WTC11 (cell line): ENCODE measurements at regions not wholly inside any gene's neighbourhood (a gene's known extent, or its start where the extent isn't known, plus 50 kb on each side); places are given as distances from the start of the nearest gene placed in this dataset.

Experiments
- ATAC-seq: fragments of 200-7000 bp; cut with Tn5 transposase; 2 replicates; pipeline ENCODE4 v1.10.0; 2021; ENCODE audit warnings: mild to moderate bottlenecking, moderate library complexity
- CTCF ChIA-PET: fragments of 300-600 bp; sonication (Branson Sonifier 250); formaldehyde crosslinking; loops from one replicate; lab custom pipeline; 2021; ENCODE audit warnings: antibody characterized with exemption; lab: Charles Lee
- POLR2A ChIA-PET: fragments of 350-600 bp; sonication (Branson Sonifier 250); formaldehyde crosslinking; loops from one replicate; lab custom pipeline; 2021; ENCODE audit warnings: antibody characterized with exemption; lab: Charles Lee
- DNase-seq: peaks from one replicate; pipeline ENCODE4 v3.0.0; 2021; ENCODE audit warnings: low spot score
- H3K27ac Mint-ChIP-seq: 2 replicates; pipeline ENCODE4 v1.8.0; 2021; ENCODE audit warnings: mixed read lengths
- H3K27me3 Mint-ChIP-seq: 2 replicates; pipeline ENCODE4 v1.8.0; 2021; ENCODE audit warnings: low read depth, mild to moderate bottlenecking, moderate library complexity, mixed read lengths
- H3K36me3 Mint-ChIP-seq: 2 replicates; pipeline ENCODE4 v1.8.0; 2021; ENCODE audit warnings: mixed read lengths
- H3K4me1 Mint-ChIP-seq: 2 replicates; pipeline ENCODE4 v1.8.0; 2022; ENCODE audit warnings: mixed read lengths
- H3K4me3 Mint-ChIP-seq: 2 replicates; pipeline ENCODE4 v1.8.0; 2021; ENCODE audit warnings: mild to moderate bottlenecking, moderate library complexity, mixed read lengths
- H3K9me3 Mint-ChIP-seq: 2 replicates; pipeline ENCODE4 v1.8.0; 2021; ENCODE audit warnings: mixed read lengths
- AFF4 ChIP-seq: sonication (generic); formaldehyde crosslinking; IDR thresholded peaks from 2 replicates; pipeline ENCODE4 v1.8.1; 2023; ENCODE audit warnings: mild to moderate bottlenecking, missing genetic modification reagents, borderline replicate concordance
- IRF2 ChIP-seq: sonication (generic); formaldehyde crosslinking; IDR thresholded peaks from 2 replicates; pipeline ENCODE4 v1.8.0; 2022; ENCODE audit warnings: low read depth, missing genetic modification reagents, borderline replicate concordance
- JUN ChIP-seq: sonication (generic); formaldehyde crosslinking; IDR thresholded peaks from 2 replicates; pipeline ENCODE4 v1.8.0; 2023; ENCODE audit warnings: mild to moderate bottlenecking, missing genetic modification reagents
- KAT7 ChIP-seq: sonication (generic); formaldehyde crosslinking; IDR thresholded peaks from 2 replicates; pipeline ENCODE4 v1.8.1; 2023; ENCODE audit warnings: missing genetic modification reagents, mild to moderate bottlenecking, borderline replicate concordance
- MAX ChIP-seq: sonication (generic); formaldehyde crosslinking; IDR thresholded peaks from 2 replicates; pipeline ENCODE4 v1.8.0; 2022; ENCODE audit warnings: mild to moderate bottlenecking, missing genetic modification reagents
- MXD4 ChIP-seq: fragments of 250-450 bp; sonication (Bioruptor Pico); IDR thresholded peaks from 2 replicates; pipeline ENCODE4 v1.8.0; 2021; ENCODE audit warnings: mild to moderate bottlenecking, moderate library complexity, borderline replicate concordance
- MYBL2 ChIP-seq: sonication (generic); formaldehyde crosslinking; IDR thresholded peaks from 2 replicates; pipeline ENCODE4 v1.8.1; 2023; ENCODE audit warnings: mild to moderate bottlenecking, moderate library complexity, missing genetic modification reagents
- NR2C2 ChIP-seq: sonication (generic); formaldehyde crosslinking; IDR thresholded peaks from 2 replicates; pipeline ENCODE4 v1.8.0; 2022; ENCODE audit warnings: mild to moderate bottlenecking, missing genetic modification reagents
- RELA ChIP-seq: sonication (generic); formaldehyde crosslinking; IDR thresholded peaks from 2 replicates; pipeline ENCODE4 v1.8.1; 2022; ENCODE audit warnings: missing genetic modification reagents, mild to moderate bottlenecking, borderline replicate concordance
- SOX15 ChIP-seq: fragments of 250-450 bp; sonication (Bioruptor Pico); IDR thresholded peaks from 2 replicates; pipeline ENCODE4 v1.9.0; 2021; ENCODE audit warnings: mild to moderate bottlenecking
- USF2 ChIP-seq: sonication (generic); formaldehyde crosslinking; IDR thresholded peaks from 2 replicates; pipeline ENCODE4 v1.8.1; 2023; ENCODE audit warnings: mild to moderate bottlenecking, missing genetic modification reagents, moderate library complexity
- ZNF138 ChIP-seq: sonication (generic); formaldehyde crosslinking; conservative IDR thresholded peaks from 2 replicates; pipeline ENCODE4 v1.8.1; 2022; ENCODE audit warnings: mild to moderate bottlenecking, moderate library complexity, missing genetic modification reagents
- ZNF232 ChIP-seq: sonication (generic); formaldehyde crosslinking; IDR thresholded peaks from 2 replicates; pipeline ENCODE4 v1.8.0; 2022; ENCODE audit warnings: mild to moderate bottlenecking, missing genetic modification reagents
- TF ChIP-seq, protein P1 (sequence below): sonication (generic); formaldehyde crosslinking; IDR thresholded peaks from 2 replicates; pipeline ENCODE4 v1.8.1; 2023; ENCODE audit warnings: mild to moderate bottlenecking, missing genetic modification reagents, moderate library complexity
- TF ChIP-seq, protein P2 (sequence below): fragments of 200-600 bp; IDR thresholded peaks from 2 replicates; pipeline ENCODE4 v1.8.0; 2022; ENCODE audit warnings: antibody characterized with exemption
- TF ChIP-seq, protein P3 (sequence below): sonication (generic); formaldehyde crosslinking; IDR thresholded peaks from 2 replicates; pipeline ENCODE4 v1.8.1; 2022; ENCODE audit warnings: mild to moderate bottlenecking, moderate library complexity, missing genetic modification reagents
- TF ChIP-seq, protein P4 (sequence below): fragments of 250-450 bp; sonication (Bioruptor Pico); IDR thresholded peaks from 2 replicates; pipeline ENCODE4 v2.1.2; 2022; ENCODE audit warnings: mild to moderate bottlenecking, moderate library complexity
- TF ChIP-seq, protein P5 (sequence below): sonication (generic); formaldehyde crosslinking; IDR thresholded peaks from 2 replicates; pipeline ENCODE4 v1.8.1; 2022; ENCODE audit warnings: mild to moderate bottlenecking, missing genetic modification reagents, moderate library complexity, borderline replicate concordance

DNA sequence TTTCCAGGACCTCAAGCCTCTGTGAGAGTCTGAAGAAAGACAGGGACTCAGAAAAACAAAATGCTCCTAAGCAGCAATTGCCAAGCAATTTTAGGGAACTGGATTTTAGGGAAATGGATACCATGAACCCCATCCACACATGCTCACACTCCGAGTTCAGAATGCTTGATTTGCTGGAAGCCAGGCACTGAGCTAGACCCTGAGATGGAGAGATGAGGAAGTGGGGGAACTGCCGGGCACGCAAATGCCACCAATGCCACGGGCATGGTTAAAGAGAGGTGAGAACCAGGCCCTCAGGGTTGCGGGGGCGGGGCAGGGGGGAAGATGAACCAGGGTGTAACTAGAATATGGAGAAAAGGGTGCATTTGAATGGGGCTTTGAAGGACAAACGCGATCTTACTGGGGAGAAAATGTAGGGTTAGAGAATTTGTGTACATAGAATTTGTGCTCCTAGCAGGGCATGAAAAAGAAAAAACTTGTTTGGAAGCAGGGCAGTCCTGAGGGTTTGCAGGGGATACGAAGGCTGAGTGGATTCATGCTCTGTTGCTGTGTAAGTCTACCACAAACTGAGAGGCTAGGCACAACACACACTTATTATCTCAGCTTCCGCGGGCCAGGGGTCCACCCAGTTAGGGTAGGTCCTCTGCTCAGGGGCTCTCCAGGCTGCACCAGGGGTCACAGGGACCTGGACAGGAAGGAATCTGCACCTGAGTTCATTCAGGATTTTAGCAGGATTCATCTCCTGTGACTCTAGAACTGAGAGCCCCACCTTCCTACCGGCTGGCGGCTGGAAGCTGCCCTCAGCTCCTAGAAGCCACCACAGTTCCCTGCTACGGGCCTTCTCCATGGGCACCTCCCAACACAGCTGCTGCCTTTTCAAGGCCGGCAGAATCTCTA, 108.0 kb downstream of the SNX5 start:
- Mint-ChIP-seq H3K27ac (no peak overlapping the region), H3K9me3 (no peaks in the 10 kb centered on the region; the same call in 1 of the 2 replicates), H3K4me3 (no peak overlapping the region), H3K4me1 (peaks cover 24% of the 10 kb centered on the region), H3K27me3 (no peaks in the 10 kb centered on the region; the same call in 1 of the 2 replicates), H3K36me3 (no peaks in the 10 kb centered on the region)
- ChIA-PET CTCF (interaction anchor here (0.8 to 1.1 kb wide), 2 partner anchors 78 to 80 kb away, joined by 3 read pairs; no protein-coding TSS in a partner anchor), POLR2A (no interaction called here)
- DNase-seq (no peak), ATAC-seq (no peak)
- TF ChIP-seq KAT7 (CRISPR knock-in tag) (no peak), USF2 (CRISPR knock-in tag) (no peak), MAX (CRISPR knock-in tag) (no peak), IRF2 (CRISPR knock-in tag) (no peak), SOX15 (no peak), JUN (CRISPR knock-in tag) (no peak), ZNF138 (CRISPR knock-in tag) (no peak), NR2C2 (CRISPR knock-in tag) (no peak), AFF4 (CRISPR knock-in tag) (no peak), RELA (CRISPR knock-in tag) (no peak)
- TF ChIP-seq, protein P1, sequence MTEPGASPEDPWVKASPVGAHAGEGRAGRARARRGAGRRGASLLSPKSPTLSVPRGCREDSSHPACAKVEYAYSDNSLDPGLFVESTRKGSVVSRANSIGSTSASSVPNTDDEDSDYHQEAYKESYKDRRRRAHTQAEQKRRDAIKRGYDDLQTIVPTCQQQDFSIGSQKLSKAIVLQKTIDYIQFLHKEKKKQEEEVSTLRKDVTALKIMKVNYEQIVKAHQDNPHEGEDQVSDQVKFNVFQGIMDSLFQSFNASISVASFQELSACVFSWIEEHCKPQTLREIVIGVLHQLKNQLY (CRISPR knock-in tag) = no peak
- TF ChIP-seq, protein P2, sequence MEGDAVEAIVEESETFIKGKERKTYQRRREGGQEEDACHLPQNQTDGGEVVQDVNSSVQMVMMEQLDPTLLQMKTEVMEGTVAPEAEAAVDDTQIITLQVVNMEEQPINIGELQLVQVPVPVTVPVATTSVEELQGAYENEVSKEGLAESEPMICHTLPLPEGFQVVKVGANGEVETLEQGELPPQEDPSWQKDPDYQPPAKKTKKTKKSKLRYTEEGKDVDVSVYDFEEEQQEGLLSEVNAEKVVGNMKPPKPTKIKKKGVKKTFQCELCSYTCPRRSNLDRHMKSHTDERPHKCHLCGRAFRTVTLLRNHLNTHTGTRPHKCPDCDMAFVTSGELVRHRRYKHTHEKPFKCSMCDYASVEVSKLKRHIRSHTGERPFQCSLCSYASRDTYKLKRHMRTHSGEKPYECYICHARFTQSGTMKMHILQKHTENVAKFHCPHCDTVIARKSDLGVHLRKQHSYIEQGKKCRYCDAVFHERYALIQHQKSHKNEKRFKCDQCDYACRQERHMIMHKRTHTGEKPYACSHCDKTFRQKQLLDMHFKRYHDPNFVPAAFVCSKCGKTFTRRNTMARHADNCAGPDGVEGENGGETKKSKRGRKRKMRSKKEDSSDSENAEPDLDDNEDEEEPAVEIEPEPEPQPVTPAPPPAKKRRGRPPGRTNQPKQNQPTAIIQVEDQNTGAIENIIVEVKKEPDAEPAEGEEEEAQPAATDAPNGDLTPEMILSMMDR = no peak
- TF ChIP-seq, protein P3, sequence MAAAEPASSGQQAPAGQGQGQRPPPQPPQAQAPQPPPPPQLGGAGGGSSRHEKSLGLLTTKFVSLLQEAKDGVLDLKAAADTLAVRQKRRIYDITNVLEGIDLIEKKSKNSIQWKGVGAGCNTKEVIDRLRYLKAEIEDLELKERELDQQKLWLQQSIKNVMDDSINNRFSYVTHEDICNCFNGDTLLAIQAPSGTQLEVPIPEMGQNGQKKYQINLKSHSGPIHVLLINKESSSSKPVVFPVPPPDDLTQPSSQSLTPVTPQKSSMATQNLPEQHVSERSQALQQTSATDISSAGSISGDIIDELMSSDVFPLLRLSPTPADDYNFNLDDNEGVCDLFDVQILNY = no peak

DNA sequence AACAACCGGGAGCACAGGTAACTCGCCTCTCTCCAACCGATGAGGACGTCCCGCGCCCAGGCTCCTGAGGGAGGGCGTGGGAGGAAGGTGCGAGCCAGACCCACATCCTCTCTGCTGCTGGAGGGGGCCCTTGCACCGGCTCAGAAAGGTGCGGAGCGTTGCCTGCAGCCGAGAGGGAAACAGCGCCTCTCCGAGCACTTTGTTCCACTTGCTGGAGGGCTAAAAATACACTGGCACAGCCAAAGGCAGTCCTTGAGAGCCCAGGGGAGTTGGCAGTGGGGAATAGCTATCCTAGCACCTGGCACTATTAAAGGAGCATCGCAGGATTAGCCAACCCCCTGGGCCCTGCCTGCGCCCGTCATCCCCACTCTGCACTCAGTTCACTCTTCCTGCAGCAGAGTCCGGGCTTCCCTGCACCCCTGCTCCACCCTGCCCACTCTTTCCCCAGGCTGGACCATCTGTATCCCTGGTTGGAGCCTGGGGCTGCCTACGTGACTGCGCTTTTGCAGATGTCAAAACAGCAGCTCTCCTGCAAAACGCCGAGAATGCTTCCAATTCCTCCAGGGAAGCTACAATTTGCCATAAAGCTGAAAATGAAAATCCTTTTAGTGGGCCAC, 108.9 kb downstream of the SNX5 start:
- DNase-seq = peak; percentile 40
- no peaks in the 10 kb centered on the region for H3K36me3 Mint-ChIP-seq
- peaks cover 24% of the 10 kb centered on the region for H3K4me1 Mint-ChIP-seq
- ATAC-seq = peak; percentile 86
- no peaks in the 10 kb centered on the region; the same call in 1 of the 2 replicates for H3K27me3 Mint-ChIP-seq
- ChIA-PET CTCF (interaction anchor here (0.8 kb wide), 1 partner anchor 79 kb away, joined by 3 read pairs; no protein-coding TSS in a partner anchor), POLR2A (no interaction called here)
- no peak overlapping the region for H3K27ac Mint-ChIP-seq
- no peaks in the 10 kb centered on the region; the same call in 1 of the 2 replicates for H3K9me3 Mint-ChIP-seq
- H3K4me3 Mint-ChIP-seq = no peak overlapping the region
- TF ChIP-seq ZNF232 = no peak
- TF ChIP-seq MYBL2 (CRISPR knock-in tag) = no peak
- TF ChIP-seq, protein P4, sequence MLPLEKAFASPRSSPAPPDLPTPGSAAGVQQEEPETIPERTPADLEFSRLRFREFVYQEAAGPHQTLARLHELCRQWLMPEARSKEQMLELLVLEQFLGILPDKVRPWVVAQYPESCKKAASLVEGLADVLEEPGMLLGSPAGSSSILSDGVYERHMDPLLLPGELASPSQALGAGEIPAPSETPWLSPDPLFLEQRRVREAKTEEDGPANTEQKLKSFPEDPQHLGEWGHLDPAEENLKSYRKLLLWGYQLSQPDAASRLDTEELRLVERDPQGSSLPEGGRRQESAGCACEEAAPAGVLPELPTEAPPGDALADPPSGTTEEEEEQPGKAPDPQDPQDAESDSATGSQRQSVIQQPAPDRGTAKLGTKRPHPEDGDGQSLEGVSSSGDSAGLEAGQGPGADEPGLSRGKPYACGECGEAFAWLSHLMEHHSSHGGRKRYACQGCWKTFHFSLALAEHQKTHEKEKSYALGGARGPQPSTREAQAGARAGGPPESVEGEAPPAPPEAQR = no peak
- TF ChIP-seq, protein P3 = no peak
- TF ChIP-seq MXD4 (CRISPR knock-in tag) = no peak
- TF ChIP-seq, protein P5, sequence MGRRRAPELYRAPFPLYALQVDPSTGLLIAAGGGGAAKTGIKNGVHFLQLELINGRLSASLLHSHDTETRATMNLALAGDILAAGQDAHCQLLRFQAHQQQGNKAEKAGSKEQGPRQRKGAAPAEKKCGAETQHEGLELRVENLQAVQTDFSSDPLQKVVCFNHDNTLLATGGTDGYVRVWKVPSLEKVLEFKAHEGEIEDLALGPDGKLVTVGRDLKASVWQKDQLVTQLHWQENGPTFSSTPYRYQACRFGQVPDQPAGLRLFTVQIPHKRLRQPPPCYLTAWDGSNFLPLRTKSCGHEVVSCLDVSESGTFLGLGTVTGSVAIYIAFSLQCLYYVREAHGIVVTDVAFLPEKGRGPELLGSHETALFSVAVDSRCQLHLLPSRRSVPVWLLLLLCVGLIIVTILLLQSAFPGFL = no peak
